ENCODE measurements at regions not wholly inside any gene's neighbourhood (a gene's known extent, or its start where the extent isn't known, plus 50 kb on each side); places are given as distances from the start of the nearest gene placed in this dataset.
"Not testable (repeated sequence)": the region's sequence is repeated elsewhere in the genome, so short reads cannot be mapped to it uniquely, and the experiment has no call there.

- no peak overlapping the region for H3K27ac Mint-ChIP-seq
- H3K4me1 Mint-ChIP-seq (ENCODE audit: low read depth) = no peaks in the 10 kb centered on the region
- H3K9me3 Mint-ChIP-seq = peaks cover 5% of the 10 kb centered on the region
- H3K36me3 Mint-ChIP-seq (ENCODE audit: low read depth) = no peaks in the 10 kb centered on the region
- no peak for DNase-seq (ENCODE audit: low spot score)
- no peak overlapping the region for H3K4me3 Mint-ChIP-seq
- H3K27me3 Mint-ChIP-seq (ENCODE audit: low read depth) = no peaks in the 10 kb centered on the region
Observed at GRCh38 chr5:2000591-2000990, 117.9 kb upstream of the IRX4 start.

- Mint-ChIP-seq H3K4me3 (no peak overlapping the region), H3K27me3 (ENCODE audit: low read depth) (no peaks in the 10 kb centered on the region), H3K9me3 (peaks cover 5% of the 10 kb centered on the region), H3K27ac (no peak overlapping the region), H3K4me1 (ENCODE audit: low read depth) (no peaks in the 10 kb centered on the region), H3K36me3 (ENCODE audit: low read depth) (no peaks in the 10 kb centered on the region)
- no peak for DNase-seq (ENCODE audit: low spot score)
Observed at GRCh38 chr5:1999794-2000193, 117.1 kb upstream of the IRX4 start.

GRCh38 chr5:1998716-1999317, 116.1 kb upstream of the IRX4 start:
- peaks cover 5% of the 10 kb centered on the region for H3K9me3 Mint-ChIP-seq
- H3K4me3 Mint-ChIP-seq = no peak overlapping the region
- no peaks in the 10 kb centered on the region for H3K4me1 Mint-ChIP-seq (ENCODE audit: low read depth)
- H3K27ac Mint-ChIP-seq = no peak overlapping the region
- DNase-seq (ENCODE audit: low spot score) = no peak
- no peaks in the 10 kb centered on the region for H3K27me3 Mint-ChIP-seq (ENCODE audit: low read depth)
- H3K36me3 Mint-ChIP-seq (ENCODE audit: low read depth) = no peaks in the 10 kb centered on the region

GRCh38 chr5:1998348-1998669, 115.6 kb upstream of the IRX4 start:
- H3K27me3 Mint-ChIP-seq (ENCODE audit: low read depth) = no peaks in the 10 kb centered on the region
- H3K27ac Mint-ChIP-seq = no peak overlapping the region
- peaks cover 5% of the 10 kb centered on the region for H3K9me3 Mint-ChIP-seq
- no peaks in the 10 kb centered on the region for H3K4me1 Mint-ChIP-seq (ENCODE audit: low read depth)
- no peak overlapping the region for H3K4me3 Mint-ChIP-seq
- DNase-seq (ENCODE audit: low spot score) = no peak
- H3K36me3 Mint-ChIP-seq (ENCODE audit: low read depth) = no peaks in the 10 kb centered on the region

GRCh38 chr5:1997640-1998347, 115.1 kb upstream of the IRX4 start:
- H3K9me3 Mint-ChIP-seq = peaks cover 5% of the 10 kb centered on the region

GRCh38 chr5:1995491-1995890, 112.8 kb upstream of the IRX4 start:
- Mint-ChIP-seq H3K36me3 (ENCODE audit: low read depth) (no peaks in the 10 kb centered on the region), H3K27ac (no peak overlapping the region), H3K9me3 (peaks cover 5% of the 10 kb centered on the region), H3K27me3 (ENCODE audit: low read depth) (no peaks in the 10 kb centered on the region), H3K4me3 (no peak overlapping the region), H3K4me1 (ENCODE audit: low read depth) (no peaks in the 10 kb centered on the region)
- DNase-seq (ENCODE audit: low spot score) = no peak

More at GRCh38 chr5:1997640-1998347, 115.1 kb upstream of the IRX4 start:
- Mint-ChIP-seq H3K4me1 (ENCODE audit: low read depth) (no peaks in the 10 kb centered on the region), H3K27me3 (ENCODE audit: low read depth) (no peaks in the 10 kb centered on the region), H3K27ac (no peak overlapping the region), H3K4me3 (no peak overlapping the region), H3K36me3 (ENCODE audit: low read depth) (no peaks in the 10 kb centered on the region)
- no peak for DNase-seq (ENCODE audit: low spot score)

- DNase-seq (ENCODE audit: low spot score) = no peak
- Mint-ChIP-seq H3K27ac (no peak overlapping the region), H3K4me1 (ENCODE audit: low read depth) (no peaks in the 10 kb centered on the region), H3K36me3 (ENCODE audit: low read depth) (no peaks in the 10 kb centered on the region), H3K27me3 (ENCODE audit: low read depth) (no peaks in the 10 kb centered on the region), H3K4me3 (no peak overlapping the region), H3K9me3 (peaks cover 8% of the 10 kb centered on the region)
Observed at GRCh38 chr5:1987471-1987870, 104.7 kb upstream of the IRX4 start.

GRCh38 chr5:1985781-1986180, 103.1 kb upstream of the IRX4 start:
- H3K27me3 Mint-ChIP-seq (ENCODE audit: low read depth) = no peaks in the 10 kb centered on the region
- no peaks in the 10 kb centered on the region for H3K4me1 Mint-ChIP-seq (ENCODE audit: low read depth)

GRCh38 chr5:1983919-1984695, 101.4 kb upstream of the IRX4 start:
- Mint-ChIP-seq H3K9me3 (no peaks in the 10 kb centered on the region), H3K27ac (no peak overlapping the region), H3K36me3 (ENCODE audit: low read depth) (no peaks in the 10 kb centered on the region), H3K4me3 (no peak overlapping the region), H3K27me3 (ENCODE audit: low read depth) (no peaks in the 10 kb centered on the region), H3K4me1 (ENCODE audit: low read depth) (no peaks in the 10 kb centered on the region)
- no peak for DNase-seq (ENCODE audit: low spot score)

More at GRCh38 chr5:1985781-1986180, 103.1 kb upstream of the IRX4 start:
- Mint-ChIP-seq H3K9me3 (peaks cover 8% of the 10 kb centered on the region), H3K4me3 (no peak overlapping the region), H3K36me3 (ENCODE audit: low read depth) (no peaks in the 10 kb centered on the region), H3K27ac (no peak overlapping the region)
- no peak for DNase-seq (ENCODE audit: low spot score)

GRCh38 chr5:1983401-1983800, 100.7 kb upstream of the IRX4 start:
- no peaks in the 10 kb centered on the region for H3K27me3 Mint-ChIP-seq (ENCODE audit: low read depth)
- no peaks in the 10 kb centered on the region for H3K36me3 Mint-ChIP-seq (ENCODE audit: low read depth)
- no peak overlapping the region for H3K4me3 Mint-ChIP-seq
- no peaks in the 10 kb centered on the region for H3K4me1 Mint-ChIP-seq (ENCODE audit: low read depth)
- no peak overlapping the region for H3K27ac Mint-ChIP-seq
- no peak for DNase-seq (ENCODE audit: low spot score)
- H3K9me3 Mint-ChIP-seq = no peaks in the 10 kb centered on the region

- H3K27me3 Mint-ChIP-seq (ENCODE audit: low read depth); H3K4me3 Mint-ChIP-seq; DNase-seq (ENCODE audit: low spot score); H3K27ac Mint-ChIP-seq; H3K36me3 Mint-ChIP-seq (ENCODE audit: low read depth); H3K4me1 Mint-ChIP-seq (ENCODE audit: low read depth); H3K9me3 Mint-ChIP-seq: not testable (repeated sequence)
Observed at GRCh38 chr5:1982561-1982960, 99.8 kb upstream of the IRX4 start.

GRCh38 chr5:1975898-1976765, 93.4 kb upstream of the IRX4 start:
- H3K27me3 Mint-ChIP-seq (ENCODE audit: low read depth) = no peaks in the 10 kb centered on the region
- H3K4me1 Mint-ChIP-seq (ENCODE audit: low read depth) = no peaks in the 10 kb centered on the region
- no peaks in the 10 kb centered on the region for H3K9me3 Mint-ChIP-seq
- H3K27ac Mint-ChIP-seq = no peak overlapping the region
- no peak overlapping the region for H3K4me3 Mint-ChIP-seq
- no peaks in the 10 kb centered on the region for H3K36me3 Mint-ChIP-seq (ENCODE audit: low read depth)
- DNase-seq (ENCODE audit: low spot score) = no peak

- no peaks in the 10 kb centered on the region for H3K27me3 Mint-ChIP-seq (ENCODE audit: low read depth)
- H3K36me3 Mint-ChIP-seq (ENCODE audit: low read depth) = no peaks in the 10 kb centered on the region
- no peaks in the 10 kb centered on the region for H3K4me1 Mint-ChIP-seq (ENCODE audit: low read depth)
- no peak for DNase-seq (ENCODE audit: low spot score)
- no peak overlapping the region for H3K27ac Mint-ChIP-seq
- no peak overlapping the region for H3K4me3 Mint-ChIP-seq
- no peaks in the 10 kb centered on the region for H3K9me3 Mint-ChIP-seq
Observed at GRCh38 chr5:1975406-1975715, 92.6 kb upstream of the IRX4 start.

All from T-helper 2 cell treated with Interferon-gamma antibody and Interleukin-4, amounts not matched to agents 5 μg/mL and 100 μg/mL, for 36 hours (primary cell).